Activated T-helper 17 cell treated with anti-CD3 and anti-CD28 coated beads, Interleukin-2, amount 50 U/mL, for 72 hours (primary cell): ENCODE measurements at regions not wholly inside any gene's neighbourhood (a gene's known extent, or its start where the extent isn't known, plus 50 kb on each side); places are given as distances from the start of the nearest gene placed in this dataset.
"Not testable (repeated sequence)": the region's sequence is repeated elsewhere in the genome, so short reads cannot be mapped to it uniquely, and the experiment has no call there.

Experiments
- ATAC-seq: fragments of 150-1000 bp; cut with Tn5 transposase; replicated peaks from 2 replicates; pipeline ENCODE4 v1.10.0; 2021; ENCODE audit warnings: mild to moderate bottlenecking, moderate library complexity
- H3K27ac Mint-ChIP-seq: one replicate; pipeline ENCODE4 v1.8.0; 2022; ENCODE audit warnings: mixed read lengths
- H3K27me3 Mint-ChIP-seq: one replicate; pipeline ENCODE4 v1.8.0; 2022; ENCODE audit warnings: mixed read lengths
- H3K36me3 Mint-ChIP-seq: one replicate; pipeline ENCODE4 v1.8.0; 2022; ENCODE audit warnings: low read depth, mild to moderate bottlenecking, mixed read lengths
- H3K4me1 Mint-ChIP-seq: one replicate; pipeline ENCODE4 v1.8.0; 2022; ENCODE audit warnings: mixed read lengths
- H3K4me3 Mint-ChIP-seq: one replicate; pipeline ENCODE4 v1.8.0; 2022; ENCODE audit warnings: mild to moderate bottlenecking, mixed read lengths
- H3K9me3 Mint-ChIP-seq: one replicate; pipeline ENCODE4 v1.8.0; 2022; ENCODE audit warnings: mixed read lengths

DNA sequence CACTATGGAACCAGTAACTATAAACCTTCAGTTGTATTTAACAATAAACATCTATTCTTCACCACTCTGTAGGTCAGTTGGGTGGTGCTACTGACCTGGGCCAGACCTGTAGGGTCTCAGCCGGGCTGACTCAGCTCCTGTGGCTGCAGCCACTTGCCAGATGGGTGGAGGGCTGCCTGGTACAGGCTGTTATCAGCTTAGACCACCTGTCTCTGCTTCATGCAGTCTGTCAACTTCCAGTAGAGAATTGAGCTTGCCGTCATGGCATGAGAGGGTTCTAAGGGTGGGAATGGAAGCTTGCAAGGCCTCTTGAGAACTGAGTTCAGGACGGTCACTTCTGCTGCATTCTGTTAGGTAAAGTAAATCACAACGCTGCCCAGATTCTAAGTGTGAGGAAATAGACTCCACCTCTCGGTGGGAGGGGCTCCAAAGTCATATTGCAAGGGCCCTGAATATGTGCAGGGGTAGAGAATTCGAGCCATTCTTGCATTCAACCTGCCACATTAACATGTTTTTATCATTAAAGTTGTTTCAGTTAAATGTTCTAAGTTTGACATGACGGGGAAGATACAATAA, 81.5 kb upstream of the PABPC3 start:
- not testable (repeated sequence) for H3K4me1 Mint-ChIP-seq, H3K36me3 Mint-ChIP-seq

DNA sequence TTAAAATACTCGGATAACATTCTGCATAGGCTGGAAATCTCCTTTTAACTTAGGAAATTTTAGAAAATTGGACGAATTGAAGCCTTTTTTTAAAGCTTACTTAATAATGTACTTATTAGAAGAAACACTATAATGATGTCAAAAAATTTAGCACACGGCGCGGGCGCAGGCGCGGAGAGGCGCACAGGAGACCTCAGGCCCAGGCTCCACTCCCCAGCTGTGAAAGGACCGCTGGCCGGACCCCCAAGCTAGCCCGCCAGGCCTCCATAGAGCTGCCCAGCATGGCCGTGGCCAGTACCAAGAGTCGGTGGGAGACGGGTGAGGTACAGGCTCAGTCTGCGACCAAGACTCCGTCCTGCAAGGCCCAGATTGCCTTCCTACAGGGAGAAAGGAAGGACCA, 78.8 kb upstream of the PABPC3 start:
- peaks cover 29% of the 10 kb centered on the region for H3K27me3 Mint-ChIP-seq
- not testable (repeated sequence) for H3K27ac Mint-ChIP-seq, ATAC-seq, H3K36me3 Mint-ChIP-seq, H3K9me3 Mint-ChIP-seq, H3K4me1 Mint-ChIP-seq
- H3K4me3 Mint-ChIP-seq: peak overlapping the region; percentile 48

More for the DNA sequence above, 81.5 kb upstream of the PABPC3 start:
- not testable (repeated sequence) for H3K27ac Mint-ChIP-seq, H3K4me3 Mint-ChIP-seq, H3K9me3 Mint-ChIP-seq, ATAC-seq
- H3K27me3 Mint-ChIP-seq: peaks cover 28% of the 10 kb centered on the region

DNA sequence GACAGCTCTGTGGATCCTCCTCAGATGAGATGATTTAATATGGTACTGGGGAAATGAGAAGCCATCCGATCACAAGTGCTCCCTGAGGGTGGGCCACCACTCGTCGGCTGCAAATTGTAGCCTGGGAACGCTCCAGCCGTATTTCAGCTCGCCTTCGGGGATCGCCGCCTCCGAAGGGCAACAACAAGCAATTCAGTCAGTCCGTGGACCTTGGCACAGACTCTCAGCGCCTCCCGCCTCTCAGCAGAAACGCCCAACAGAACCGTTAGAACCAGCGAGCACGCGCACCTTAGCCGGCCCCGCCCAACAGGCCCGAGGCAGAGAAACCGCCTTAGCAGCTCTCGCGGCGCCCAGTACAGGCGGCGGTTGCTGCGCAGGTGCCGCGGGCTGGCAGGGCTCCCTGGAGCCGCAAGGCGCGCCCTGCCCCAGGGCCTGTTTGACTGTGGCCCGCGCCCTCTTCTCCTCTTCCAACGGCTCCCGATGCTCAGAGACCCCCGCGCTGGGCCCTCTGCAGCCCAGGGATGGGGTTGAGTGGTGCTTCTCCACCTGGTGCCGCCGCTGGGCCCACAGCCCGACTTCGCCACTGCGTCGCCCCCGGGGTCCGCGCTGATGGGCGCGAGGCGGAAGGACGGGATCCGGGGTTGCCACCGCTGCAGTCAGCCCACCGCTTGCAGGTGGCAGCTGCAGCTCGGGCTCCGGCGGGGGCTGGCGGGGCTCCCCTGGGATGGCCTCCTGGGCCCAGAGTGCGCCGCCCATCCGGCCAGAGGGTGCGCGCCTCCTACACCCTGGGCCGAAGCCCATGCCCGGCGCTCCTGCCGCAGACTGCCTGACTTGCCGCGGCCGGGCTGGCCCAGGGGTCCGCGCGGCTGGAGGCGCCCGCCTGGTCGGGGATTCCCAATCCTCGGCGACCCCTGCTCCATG, 77.9 kb upstream of the PABPC3 start:
- not testable (repeated sequence) for H3K27ac Mint-ChIP-seq

DNA sequence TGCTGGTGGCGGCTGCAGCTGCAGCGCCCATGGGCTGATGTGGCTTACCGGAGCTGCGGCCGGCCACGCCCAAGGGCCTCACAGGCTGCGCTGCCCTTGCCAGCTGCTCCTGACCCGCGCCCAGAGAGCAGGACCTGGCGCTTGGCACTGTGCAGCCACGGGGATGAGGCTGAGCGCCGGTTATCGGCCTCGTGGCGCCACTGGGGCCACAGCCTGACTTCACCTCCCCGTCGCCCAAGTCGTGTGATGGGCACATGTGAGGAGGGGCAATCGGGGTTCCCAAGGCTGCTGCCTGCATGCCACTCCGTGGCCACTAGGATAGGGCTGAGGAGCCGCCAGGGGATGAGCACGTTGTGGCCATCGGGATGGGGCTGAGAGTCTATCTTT, 77.2 kb upstream of the PABPC3 start:
- Mint-ChIP-seq H3K36me3 (no peaks in the 10 kb centered on the region), H3K4me3 (no peak overlapping the region), H3K4me1 (no peaks in the 10 kb centered on the region), H3K27me3 (peaks cover 26% of the 10 kb centered on the region), H3K27ac (no peak overlapping the region), H3K9me3 (no peaks in the 10 kb centered on the region)
- ATAC-seq: no peak

More for the DNA sequence above, 77.9 kb upstream of the PABPC3 start:
- Mint-ChIP-seq H3K27me3 (peaks cover 26% of the 10 kb centered on the region), H3K4me3 (peak overlapping the region; percentile 48)
- ATAC-seq, H3K36me3 Mint-ChIP-seq, H3K9me3 Mint-ChIP-seq, H3K4me1 Mint-ChIP-seq: not testable (repeated sequence)

DNA sequence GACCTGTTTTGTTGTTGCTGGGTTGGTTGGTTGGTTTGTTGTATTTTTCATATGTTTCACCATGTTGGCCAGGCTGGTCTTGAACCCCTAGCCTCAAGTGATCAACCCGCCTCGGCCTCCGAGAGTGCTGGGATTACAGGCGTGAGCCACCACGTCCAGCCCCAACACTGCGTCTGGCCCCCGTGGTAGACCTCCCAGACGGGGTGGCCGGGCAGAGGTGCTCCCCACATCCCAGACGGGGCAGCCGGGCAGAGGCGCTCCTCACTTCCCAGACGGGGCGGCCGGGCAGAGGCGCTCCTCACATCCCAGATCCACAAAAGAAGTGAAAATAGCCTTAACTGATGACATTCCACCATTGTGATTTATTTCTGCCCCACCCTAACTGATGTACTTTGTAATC, 76.2 kb upstream of the PABPC3 start:
- H3K9me3 Mint-ChIP-seq, H3K4me1 Mint-ChIP-seq, H3K4me3 Mint-ChIP-seq, H3K27ac Mint-ChIP-seq, ATAC-seq, H3K36me3 Mint-ChIP-seq: not testable (repeated sequence)
- peaks cover 30% of the 10 kb centered on the region for H3K27me3 Mint-ChIP-seq

DNA sequence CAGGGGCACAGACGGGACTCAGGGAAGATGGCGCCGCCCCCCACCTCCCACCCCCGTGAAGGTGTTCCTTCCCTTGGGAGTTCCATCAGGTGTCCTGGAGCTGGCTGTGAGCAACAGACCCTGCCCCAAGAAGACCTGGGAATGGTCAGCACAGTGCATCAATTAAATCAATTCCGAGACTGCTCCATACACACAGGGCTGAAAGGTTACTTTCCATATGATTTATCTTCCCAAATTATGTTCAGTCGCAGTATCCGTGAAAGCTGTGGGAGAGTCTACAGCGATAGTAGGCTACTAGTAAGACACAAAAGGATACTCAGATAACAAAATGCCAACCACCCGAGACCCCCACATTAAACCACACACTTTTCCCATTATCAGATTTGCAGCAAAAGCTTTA, 71.8 kb upstream of the PABPC3 start:
- H3K4me1 Mint-ChIP-seq: no peaks in the 10 kb centered on the region
- ATAC-seq: no peak
- H3K36me3 Mint-ChIP-seq: no peaks in the 10 kb centered on the region
- no peak overlapping the region for H3K4me3 Mint-ChIP-seq
- no peak overlapping the region for H3K27ac Mint-ChIP-seq
- no peaks in the 10 kb centered on the region for H3K9me3 Mint-ChIP-seq
- H3K27me3 Mint-ChIP-seq: peaks cover 30% of the 10 kb centered on the region

DNA sequence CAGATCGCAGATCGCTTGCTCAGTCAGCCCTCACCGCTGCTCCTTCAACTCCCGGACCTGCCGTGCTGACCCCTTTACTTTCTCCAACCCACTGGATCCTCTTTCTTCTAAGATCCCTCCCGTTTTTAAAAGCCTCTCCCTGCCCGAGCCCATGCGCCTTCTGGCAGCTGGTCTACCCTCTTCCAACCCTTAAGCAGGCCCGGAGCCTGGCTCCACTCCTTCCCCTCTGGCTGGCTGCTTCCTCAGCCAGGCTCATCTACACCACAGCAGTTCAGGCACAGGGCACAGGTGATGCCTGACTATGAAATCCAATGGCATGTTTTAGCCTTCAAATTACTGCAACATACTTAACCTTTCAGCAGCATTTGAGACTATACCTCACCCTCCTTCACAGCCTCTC, 63.8 kb upstream of the PABPC3 start:
- Mint-ChIP-seq H3K4me3 (no peak overlapping the region), H3K36me3 (no peaks in the 10 kb centered on the region), H3K27ac (no peak overlapping the region), H3K4me1 (no peaks in the 10 kb centered on the region), H3K27me3 (peaks cover 47% of the 10 kb centered on the region), H3K9me3 (no peaks in the 10 kb centered on the region)
- no peak for ATAC-seq

DNA sequence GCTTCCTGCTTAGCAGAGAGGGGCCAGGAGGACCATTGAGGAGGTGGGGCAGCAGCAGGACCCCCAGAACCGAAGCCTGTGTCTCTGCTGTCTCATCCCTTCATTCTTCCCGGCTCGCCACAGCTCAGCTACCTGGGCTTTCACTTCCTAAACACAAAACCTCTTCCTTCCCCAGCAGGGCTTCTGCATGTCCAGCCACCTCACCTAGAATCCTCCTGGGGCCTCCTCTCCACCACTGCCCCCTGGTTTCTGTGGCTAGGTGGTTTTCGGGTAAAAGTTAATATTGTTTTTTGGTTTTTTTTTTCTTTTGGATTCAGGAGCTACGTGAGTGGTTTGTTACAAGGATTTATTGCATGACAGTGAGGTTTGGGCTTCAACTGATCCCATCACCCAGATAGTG, 61.8 kb upstream of the PABPC3 start:
- ATAC-seq: no peak
- H3K36me3 Mint-ChIP-seq: no peaks in the 10 kb centered on the region

DNA sequence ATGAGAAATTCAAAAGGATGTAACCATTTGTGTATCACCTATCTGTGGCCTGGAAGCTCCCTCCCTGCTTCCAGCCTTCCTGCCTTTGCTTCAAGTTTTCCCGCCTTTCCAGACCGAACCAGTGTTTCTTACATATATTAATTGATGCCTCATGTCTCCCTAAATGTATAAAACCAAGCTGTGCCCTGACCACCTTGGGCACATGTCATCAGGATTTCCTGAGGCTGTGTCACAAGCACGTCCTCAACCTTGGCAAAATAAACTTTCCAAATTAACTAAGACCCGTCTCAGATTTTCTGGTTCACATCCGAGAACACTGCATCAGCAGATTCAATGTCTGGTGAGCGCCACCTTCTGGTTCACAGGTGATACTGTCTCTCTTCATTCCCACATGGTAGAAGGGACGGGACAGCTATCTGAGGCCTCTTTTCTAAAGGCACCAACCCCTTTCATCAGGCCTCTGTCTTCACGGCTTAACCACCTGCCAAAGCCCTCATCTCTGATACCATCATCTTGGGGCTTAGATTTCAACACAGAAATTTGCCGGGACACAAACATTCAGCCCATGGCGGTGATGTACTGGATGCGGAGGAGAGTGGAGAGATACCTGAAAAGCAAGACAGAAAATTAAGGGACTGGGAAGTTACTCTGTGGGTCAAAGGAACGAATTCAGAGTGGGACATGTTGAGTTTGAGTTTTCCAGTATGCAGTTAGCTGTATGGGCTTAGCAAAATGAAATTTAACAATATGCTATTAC, 58.7 kb upstream of the PABPC3 start:
- H3K27me3 Mint-ChIP-seq: peaks cover 61% of the 10 kb centered on the region
- no peaks in the 10 kb centered on the region for H3K9me3 Mint-ChIP-seq
- ATAC-seq: peak; percentile 69
- H3K4me1 Mint-ChIP-seq: no peaks in the 10 kb centered on the region
- no peak overlapping the region for H3K4me3 Mint-ChIP-seq
- no peak overlapping the region for H3K27ac Mint-ChIP-seq
- no peaks in the 10 kb centered on the region for H3K36me3 Mint-ChIP-seq

More for the DNA sequence above, 61.8 kb upstream of the PABPC3 start:
- Mint-ChIP-seq H3K4me1 (no peaks in the 10 kb centered on the region), H3K4me3 (no peak overlapping the region), H3K27me3 (peaks cover 55% of the 10 kb centered on the region), H3K27ac (no peak overlapping the region), H3K9me3 (no peaks in the 10 kb centered on the region)

DNA sequence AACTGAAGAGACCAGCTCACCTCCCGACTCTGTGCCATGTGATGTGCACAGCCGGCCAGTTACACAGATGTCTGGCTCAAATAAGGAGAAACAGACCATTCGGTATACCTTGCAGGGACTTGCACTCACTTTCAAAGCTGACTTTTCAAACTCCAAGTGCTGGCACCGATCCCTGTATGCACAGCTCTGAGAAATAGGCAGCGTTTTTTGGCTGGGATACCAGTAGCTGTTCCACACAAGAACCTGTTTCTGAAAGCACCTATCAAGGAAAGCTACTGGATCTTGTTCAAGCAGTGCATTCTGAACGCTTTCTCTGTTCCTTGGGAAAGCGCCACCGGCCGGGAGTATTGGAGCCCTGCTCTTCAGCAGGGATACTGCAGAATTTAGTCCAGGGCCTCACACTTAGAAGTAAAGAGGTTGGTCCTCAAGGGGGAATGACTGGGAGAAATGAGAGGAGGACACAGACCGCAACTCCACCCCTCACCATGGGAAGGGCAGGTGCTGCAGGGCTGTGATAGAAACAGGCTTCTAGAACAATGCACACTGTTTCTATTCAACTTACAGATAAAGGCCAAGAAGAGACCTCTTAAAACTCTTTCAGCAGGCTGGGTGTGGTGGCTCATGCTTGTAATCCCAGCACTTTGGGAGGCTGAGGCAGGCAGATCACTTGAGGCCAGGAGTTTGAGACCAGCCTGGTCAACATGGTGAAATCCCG, 53.6 kb upstream of the PABPC3 start:
- no peaks in the 10 kb centered on the region for H3K36me3 Mint-ChIP-seq
- H3K9me3 Mint-ChIP-seq: no peaks in the 10 kb centered on the region
- no peak overlapping the region for H3K4me3 Mint-ChIP-seq
- H3K27ac Mint-ChIP-seq: no peak overlapping the region
- no peaks in the 10 kb centered on the region for H3K4me1 Mint-ChIP-seq
- no peak for ATAC-seq
- H3K27me3 Mint-ChIP-seq: peaks cover 55% of the 10 kb centered on the region

DNA sequence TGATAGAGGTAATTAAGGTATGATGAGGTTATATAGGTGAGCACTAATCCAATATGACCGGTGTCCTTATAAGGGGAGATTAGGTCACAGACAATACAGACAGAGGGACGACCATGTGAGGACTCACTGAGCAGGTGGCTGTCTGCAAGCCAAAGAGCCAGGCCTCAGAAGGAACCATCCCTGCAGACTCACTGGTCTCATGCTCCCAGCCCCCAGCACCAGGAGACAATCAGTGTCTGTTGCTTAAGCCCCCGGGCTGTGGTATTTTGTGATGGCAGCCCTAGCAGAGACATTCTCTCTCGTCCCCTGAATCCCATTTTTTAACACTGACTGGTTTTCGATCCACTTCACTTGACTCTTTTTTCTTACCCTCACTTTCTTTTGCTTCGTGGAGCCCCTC, 51.9 kb upstream of the PABPC3 start:
- peaks cover 62% of the 10 kb centered on the region for H3K27me3 Mint-ChIP-seq
- H3K36me3 Mint-ChIP-seq: no peaks in the 10 kb centered on the region
- H3K4me1 Mint-ChIP-seq: no peaks in the 10 kb centered on the region
- ATAC-seq: no peak
- H3K27ac Mint-ChIP-seq: no peak overlapping the region
- peaks cover 3% of the 10 kb centered on the region for H3K9me3 Mint-ChIP-seq
- no peak overlapping the region for H3K4me3 Mint-ChIP-seq
